RWPE1 (cell line): ENCODE measurements at regions not wholly inside any gene's neighbourhood (a gene's known extent, or its start where the extent isn't known, plus 50 kb on each side); places are given as distances from the start of the nearest gene placed in this dataset.

ENCODE experiments used
- CTCF ChIA-PET: fragments of 350-600 bp; sonication (Branson Sonifier 250); formaldehyde crosslinking; extraction: SDS; loops from one replicate; lab custom pipeline; 2021; lab: Yijun Ruan, JAX
- POLR2A ChIA-PET: fragments of 400-600 bp; formaldehyde crosslinking; extraction: SDS; loops from one replicate; lab custom pipeline; 2020; ENCODE audit warnings: antibody characterized with exemption; ENCODE audit not compliant: low non-redundant PET; lab: Yijun Ruan, JAX
- DNase-seq: peaks from one replicate; pipeline ENCODE4 v3.0.0; 2012; ENCODE audit warnings: low spot score
- H3K27ac ChIP-seq: fragments of 450-650 bp; 2 replicates; pipeline ENCODE4 v1.5.1; 2017
- CTCF ChIP-seq: fragments of 450-650 bp; conservative IDR thresholded peaks from 2 replicates; pipeline ENCODE4 v1.5.1; 2017; ENCODE audit warnings: low read depth, mild to moderate bottlenecking

GRCh38 chr13:76724421-76724820 lies 161.8 kb downstream of the KCTD12 start:
- POLR2A ChIA-PET, result no interaction called here
- CTCF ChIA-PET, result interaction anchor here (0.7 kb wide), 1 partner anchor 11 kb away, joined by 3 read pairs; no protein-coding TSS in a partner anchor
- DNase-seq, result no peak
- TF ChIP-seq CTCF, result no peak
- no peak overlapping the region for H3K27ac ChIP-seq

DNA sequence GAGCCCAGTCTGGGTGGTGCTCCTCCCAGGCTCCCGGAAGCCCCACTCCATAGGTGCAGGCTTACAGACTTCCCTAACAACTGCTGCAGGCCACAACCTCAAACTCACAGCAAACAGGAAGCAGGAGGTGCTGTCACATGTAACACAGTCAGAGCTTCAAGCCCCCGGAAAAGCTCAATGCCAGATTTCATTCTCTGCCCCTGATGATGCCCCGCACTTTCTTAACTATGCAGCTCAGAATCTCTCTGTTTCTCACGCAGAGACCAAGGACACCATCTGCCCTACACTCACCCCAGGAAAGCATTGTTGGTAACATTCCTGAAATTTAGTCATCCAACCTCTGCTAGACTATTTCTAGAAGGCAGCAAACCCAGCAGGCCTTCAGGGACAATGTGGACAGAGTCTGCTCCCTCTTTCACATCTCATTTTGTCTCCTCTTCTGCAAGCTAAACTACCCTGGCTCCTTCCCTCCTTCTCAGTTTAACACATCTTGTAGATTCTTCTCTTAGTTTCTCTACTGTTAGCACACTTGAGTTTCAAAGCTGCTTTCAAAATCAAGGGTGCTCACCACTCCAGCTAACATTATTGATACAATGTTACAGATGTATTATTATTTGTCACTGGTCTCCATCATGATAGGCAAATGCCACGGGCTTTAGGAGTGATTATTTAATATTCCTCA lies 162.5 kb downstream of the KCTD12 start:
- ChIA-PET POLR2A (no interaction called here), CTCF (no interaction called here)
- DNase-seq, result peak; percentile 29
- H3K27ac ChIP-seq, result no peak overlapping the region; the same call in 1 of the 2 replicates
- no peak for TF ChIP-seq CTCF

GRCh38 chr13:76722782-76723181 lies 163.4 kb downstream of the KCTD12 start:
- TF ChIP-seq CTCF, result no peak
- H3K27ac ChIP-seq, result no peak overlapping the region
- DNase-seq, result no peak
- POLR2A ChIA-PET, result no interaction called here
- CTCF ChIA-PET, result no interaction called here

- POLR2A ChIA-PET, result no interaction called here
- CTCF ChIA-PET, result interaction anchor here (0.7 kb wide), 1 partner anchor 260 kb away, joined by 3 read pairs; no protein-coding TSS in a partner anchor
- TF ChIP-seq CTCF, result no peak
- no peak overlapping the region for H3K27ac ChIP-seq
- no peak for DNase-seq
Observed at GRCh38 chr13:76720821-76721220, 165.4 kb downstream of the KCTD12 start.

DNA sequence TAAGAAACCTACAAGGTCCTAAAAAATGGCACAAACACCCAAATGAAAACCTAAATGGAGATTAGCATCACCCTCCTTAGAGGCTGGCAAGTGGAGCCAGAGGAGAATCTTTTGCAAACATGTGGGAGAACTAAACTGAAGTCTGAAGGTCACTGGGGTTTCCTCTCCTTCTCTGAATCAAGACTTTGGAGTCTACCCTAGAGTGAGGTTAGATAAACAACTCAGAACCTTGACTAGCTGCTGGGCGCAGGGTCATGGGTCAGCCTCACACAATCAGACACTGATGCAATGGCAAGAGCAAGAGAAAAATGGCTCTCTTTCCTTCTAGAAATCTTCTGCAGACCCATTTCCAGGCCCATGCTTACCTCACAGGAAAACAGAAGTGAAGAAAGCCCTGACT lies 165.8 kb downstream of the KCTD12 start:
- ChIA-PET POLR2A (no interaction called here), CTCF (interaction anchor here (0.7 kb wide), 1 partner anchor 260 kb away, joined by 3 read pairs; no protein-coding TSS in a partner anchor)
- no peak for TF ChIP-seq CTCF
- no peak for DNase-seq
- no peak overlapping the region for H3K27ac ChIP-seq

GRCh38 chr13:76719955-76720354 lies 166.2 kb downstream of the KCTD12 start:
- no peak for TF ChIP-seq CTCF
- CTCF ChIA-PET, result no interaction called here
- POLR2A ChIA-PET, result no interaction called here
- no peak overlapping the region for H3K27ac ChIP-seq
- no peak for DNase-seq
